ENCODE measurements at regions not wholly inside any gene's neighbourhood (a gene's known extent, or its start where the extent isn't known, plus 50 kb on each side); places are given as distances from the start of the nearest gene placed in this dataset.
A peak's percentile ranks its signal among the peaks of the same experiment; 100 is the strongest.

- CTCF ChIA-PET, result interaction anchor here (0.9 kb wide), 1 partner anchor 13 kb away, joined by 3 read pairs; no protein-coding TSS in a partner anchor
- no peak overlapping the region for H3K27ac ChIP-seq (ENCODE audit: extremely low read depth, low read depth, low read length)
- no peaks in the 10 kb centered on the region for H3K36me3 ChIP-seq (ENCODE audit: control insufficient read depth in 2 of 2, insufficient read depth in 1 of 2, low read length in 2 of 2)
- POLR2A ChIA-PET, result no interaction called here
- 0 out of 2 replicates have a peak, but pooled peaks have one; percentile 14 for TF ChIP-seq EGR2 (tag by site-specific recombination; IDR thresholded peaks at IDR 0.05; ENCODE audit: low read depth)
- TF ChIP-seq ZNF10 (tag by site-specific recombination; IDR thresholded peaks at IDR 0.05), result no peak
- no peak for TF ChIP-seq ZNF792 (tag by site-specific recombination; IDR thresholded peaks at IDR 0.05)
- TF ChIP-seq ZSCAN4 (tag by site-specific recombination; IDR thresholded peaks at IDR 0.05), result no peak
- no peak for TF ChIP-seq ZNF785 (tag by site-specific recombination; IDR thresholded peaks at IDR 0.05)
- no peak for TF ChIP-seq ZFP3 (tag by site-specific recombination; IDR thresholded peaks at IDR 0.05; ENCODE audit: low read depth)
- no peak overlapping the region for H3K4me3 ChIP-seq (ENCODE audit: low read depth, low read length)
- H3K9me3 ChIP-seq (ENCODE audit: control insufficient read depth, insufficient read depth, low read depth, low read length), result no peaks in the 10 kb centered on the region
- H3K4me1 ChIP-seq (ENCODE audit: control insufficient read depth, insufficient read depth, low read length), result no peaks in the 10 kb centered on the region
Observed at GRCh38 chr16:86977076-86977676, 340.0 kb downstream of the C16orf95 start.

- Histone ChIP-seq H3K4me3 (ENCODE audit: low read depth, low read length) (no peak overlapping the region), H3K9me3 (ENCODE audit: control insufficient read depth, insufficient read depth, low read depth, low read length) (no peaks in the 10 kb centered on the region), H3K36me3 (ENCODE audit: control insufficient read depth in 2 of 2, insufficient read depth in 1 of 2, low read length in 2 of 2) (no peaks in the 10 kb centered on the region), H3K27ac (ENCODE audit: extremely low read depth, low read depth, low read length) (no peak overlapping the region), H3K4me1 (ENCODE audit: control insufficient read depth, insufficient read depth, low read length) (no peaks in the 10 kb centered on the region)
- ChIA-PET CTCF (no interaction called here), POLR2A (no interaction called here)
- TF ChIP-seq ZNF544 (tag by site-specific recombination; IDR thresholded peaks at IDR 0.05) (no peak), KLF10 (tag by site-specific recombination; IDR thresholded peaks at IDR 0.05) (no peak), ZNF23 (tag by site-specific recombination; IDR thresholded peaks at IDR 0.05; ENCODE audit: borderline replicate concordance) (no peak), ZBTB10 (tag by site-specific recombination; IDR thresholded peaks at IDR 0.05) (no peak), ZNF624 (tag by site-specific recombination; IDR thresholded peaks at IDR 0.05) (no peak), ELK4 (IDR thresholded peaks at IDR 0.05; ENCODE audit: borderline replicate concordance, low read depth, low read length) (no peak), ZFP41 (tag by site-specific recombination; IDR thresholded peaks at IDR 0.05; ENCODE audit: borderline replicate concordance) (no peak), ZNF302 (tag by site-specific recombination; IDR thresholded peaks at IDR 0.05; ENCODE audit: low read depth) (no peak), ZNF19 (tag by site-specific recombination; IDR thresholded peaks at IDR 0.05; ENCODE audit: low read depth) (no peak), ZFHX2 (tag by site-specific recombination; conservative IDR thresholded peaks at IDR 0.05) (no peak), ZNF10 (tag by site-specific recombination; IDR thresholded peaks at IDR 0.05) (no peak), ZBTB20 (tag by site-specific recombination; IDR thresholded peaks at IDR 0.05) (no peak), ZNF184 (tag by site-specific recombination; IDR thresholded peaks at IDR 0.05) (no peak), SETDB1 (IDR thresholded peaks at IDR 0.05; ENCODE audit: insufficient read length, low read length) (no peak)
- TF ChIP-seq, protein P1, sequence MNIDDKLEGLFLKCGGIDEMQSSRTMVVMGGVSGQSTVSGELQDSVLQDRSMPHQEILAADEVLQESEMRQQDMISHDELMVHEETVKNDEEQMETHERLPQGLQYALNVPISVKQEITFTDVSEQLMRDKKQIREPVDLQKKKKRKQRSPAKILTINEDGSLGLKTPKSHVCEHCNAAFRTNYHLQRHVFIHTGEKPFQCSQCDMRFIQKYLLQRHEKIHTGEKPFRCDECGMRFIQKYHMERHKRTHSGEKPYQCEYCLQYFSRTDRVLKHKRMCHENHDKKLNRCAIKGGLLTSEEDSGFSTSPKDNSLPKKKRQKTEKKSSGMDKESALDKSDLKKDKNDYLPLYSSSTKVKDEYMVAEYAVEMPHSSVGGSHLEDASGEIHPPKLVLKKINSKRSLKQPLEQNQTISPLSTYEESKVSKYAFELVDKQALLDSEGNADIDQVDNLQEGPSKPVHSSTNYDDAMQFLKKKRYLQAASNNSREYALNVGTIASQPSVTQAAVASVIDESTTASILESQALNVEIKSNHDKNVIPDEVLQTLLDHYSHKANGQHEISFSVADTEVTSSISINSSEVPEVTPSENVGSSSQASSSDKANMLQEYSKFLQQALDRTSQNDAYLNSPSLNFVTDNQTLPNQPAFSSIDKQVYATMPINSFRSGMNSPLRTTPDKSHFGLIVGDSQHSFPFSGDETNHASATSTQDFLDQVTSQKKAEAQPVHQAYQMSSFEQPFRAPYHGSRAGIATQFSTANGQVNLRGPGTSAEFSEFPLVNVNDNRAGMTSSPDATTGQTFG (tag by site-specific recombination; IDR thresholded peaks at IDR 0.05; ENCODE audit: borderline replicate concordance), result no peak
- TF ChIP-seq, protein P2, sequence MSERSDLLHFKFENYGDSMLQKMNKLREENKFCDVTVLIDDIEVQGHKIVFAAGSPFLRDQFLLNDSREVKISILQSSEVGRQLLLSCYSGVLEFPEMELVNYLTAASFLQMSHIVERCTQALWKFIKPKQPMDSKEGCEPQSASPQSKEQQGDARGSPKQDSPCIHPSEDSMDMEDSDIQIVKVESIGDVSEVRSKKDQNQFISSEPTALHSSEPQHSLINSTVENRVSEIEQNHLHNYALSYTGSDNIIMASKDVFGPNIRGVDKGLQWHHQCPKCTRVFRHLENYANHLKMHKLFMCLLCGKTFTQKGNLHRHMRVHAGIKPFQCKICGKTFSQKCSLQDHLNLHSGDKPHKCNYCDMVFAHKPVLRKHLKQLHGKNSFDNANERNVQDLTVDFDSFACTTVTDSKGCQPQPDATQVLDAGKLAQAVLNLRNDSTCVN (tag by site-specific recombination; optimal IDR thresholded peaks at IDR 0.05), result no peak
- TF ChIP-seq, protein P3, sequence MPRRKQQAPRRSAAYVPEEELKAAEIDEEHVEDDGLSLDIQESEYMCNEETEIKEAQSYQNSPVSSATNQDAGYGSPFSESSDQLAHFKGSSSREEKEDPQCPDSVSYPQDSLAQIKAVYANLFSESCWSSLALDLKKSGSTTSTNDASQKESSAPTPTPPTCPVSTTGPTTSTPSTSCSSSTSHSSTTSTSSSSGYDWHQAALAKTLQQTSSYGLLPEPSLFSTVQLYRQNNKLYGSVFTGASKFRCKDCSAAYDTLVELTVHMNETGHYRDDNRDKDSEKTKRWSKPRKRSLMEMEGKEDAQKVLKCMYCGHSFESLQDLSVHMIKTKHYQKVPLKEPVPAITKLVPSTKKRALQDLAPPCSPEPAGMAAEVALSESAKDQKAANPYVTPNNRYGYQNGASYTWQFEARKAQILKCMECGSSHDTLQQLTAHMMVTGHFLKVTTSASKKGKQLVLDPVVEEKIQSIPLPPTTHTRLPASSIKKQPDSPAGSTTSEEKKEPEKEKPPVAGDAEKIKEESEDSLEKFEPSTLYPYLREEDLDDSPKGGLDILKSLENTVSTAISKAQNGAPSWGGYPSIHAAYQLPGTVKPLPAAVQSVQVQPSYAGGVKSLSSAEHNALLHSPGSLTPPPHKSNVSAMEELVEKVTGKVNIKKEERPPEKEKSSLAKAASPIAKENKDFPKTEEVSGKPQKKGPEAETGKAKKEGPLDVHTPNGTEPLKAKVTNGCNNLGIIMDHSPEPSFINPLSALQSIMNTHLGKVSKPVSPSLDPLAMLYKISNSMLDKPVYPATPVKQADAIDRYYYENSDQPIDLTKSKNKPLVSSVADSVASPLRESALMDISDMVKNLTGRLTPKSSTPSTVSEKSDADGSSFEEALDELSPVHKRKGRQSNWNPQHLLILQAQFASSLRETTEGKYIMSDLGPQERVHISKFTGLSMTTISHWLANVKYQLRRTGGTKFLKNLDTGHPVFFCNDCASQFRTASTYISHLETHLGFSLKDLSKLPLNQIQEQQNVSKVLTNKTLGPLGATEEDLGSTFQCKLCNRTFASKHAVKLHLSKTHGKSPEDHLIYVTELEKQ (tag by site-specific recombination; IDR thresholded peaks at IDR 0.05; ENCODE audit: borderline replicate concordance), result no peak
Observed at GRCh38 chr16:86978445-86979030, 338.7 kb downstream of the C16orf95 start.
